Glutamatergic neuron (in vitro differentiated cells): ENCODE measurements at regions not wholly inside any gene's neighbourhood (a gene's known extent, or its start where the extent isn't known, plus 50 kb on each side); places are given as distances from the start of the nearest gene placed in this dataset.

Source experiments
- DNase-seq: peaks from one replicate; pipeline ENCODE4 v3.0.0; 2022
- H3K27ac Mint-ChIP-seq: one replicate; pipeline ENCODE4 v1.8.0; 2020; ENCODE audit warnings: mild to moderate bottlenecking, mixed read lengths, inconsistent platforms; ENCODE audit not compliant: unreplicated experiment
- H3K27me3 Mint-ChIP-seq: one replicate; pipeline ENCODE4 v1.8.0; 2020; ENCODE audit warnings: mild to moderate bottlenecking, moderate library complexity, mixed read lengths, inconsistent platforms; ENCODE audit not compliant: unreplicated experiment
- H3K36me3 Mint-ChIP-seq: one replicate; pipeline ENCODE4 v1.8.0; 2020; ENCODE audit warnings: mild to moderate bottlenecking, mixed read lengths, inconsistent platforms; ENCODE audit not compliant: unreplicated experiment
- H3K4me1 Mint-ChIP-seq: one replicate; pipeline ENCODE4 v1.8.0; 2020; ENCODE audit warnings: mild to moderate bottlenecking, low read depth, mixed read lengths, inconsistent platforms; ENCODE audit not compliant: unreplicated experiment
- H3K4me3 Mint-ChIP-seq: one replicate; pipeline ENCODE4 v1.8.0; 2020; ENCODE audit warnings: mild to moderate bottlenecking, mixed read lengths, inconsistent platforms; ENCODE audit not compliant: unreplicated experiment
- H3K9me3 Mint-ChIP-seq: one replicate; pipeline ENCODE4 v1.8.0; 2020; ENCODE audit warnings: mild to moderate bottlenecking, moderate library complexity, mixed read lengths, inconsistent platforms; ENCODE audit not compliant: unreplicated experiment
- TF ChIP-seq, protein P1 (sequence below): fragments of 200-600 bp; sonication (generic); IDR thresholded peaks from one replicate; pipeline ENCODE4 v1.5.0; 2021; ENCODE audit not compliant: partially characterized antibody, unreplicated experiment

DNA sequence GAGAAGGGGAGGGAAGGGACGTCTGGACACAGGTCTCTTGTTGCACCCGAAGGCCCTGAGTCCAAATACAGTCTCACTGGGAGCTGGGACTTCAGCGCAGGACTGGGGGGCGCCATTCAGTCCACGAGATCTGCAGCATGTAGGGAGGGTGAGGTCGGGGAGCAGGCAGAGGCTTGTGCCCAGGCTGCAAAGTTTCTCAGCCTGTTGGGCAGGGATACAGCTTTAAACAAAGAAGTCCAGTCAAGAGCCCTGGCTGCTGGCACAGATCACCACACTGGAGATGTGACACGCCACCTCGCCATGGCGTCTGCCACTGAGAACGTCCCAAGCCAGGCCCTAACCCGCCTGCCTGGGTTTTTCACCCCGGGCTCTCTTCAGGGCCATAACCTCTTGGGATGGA lies 256.6 kb downstream of the DLL1 start:
- peak; percentile 5 for DNase-seq
- H3K9me3 Mint-ChIP-seq: peaks cover 10% of the 10 kb centered on the region
- no peak overlapping the region for H3K27ac Mint-ChIP-seq
- peaks cover 24% of the 10 kb centered on the region for H3K36me3 Mint-ChIP-seq
- peaks cover 1% of the 10 kb centered on the region for H3K4me1 Mint-ChIP-seq
- no peak overlapping the region for H3K4me3 Mint-ChIP-seq
- H3K27me3 Mint-ChIP-seq: peaks cover 2% of the 10 kb centered on the region
- TF ChIP-seq, protein P1, sequence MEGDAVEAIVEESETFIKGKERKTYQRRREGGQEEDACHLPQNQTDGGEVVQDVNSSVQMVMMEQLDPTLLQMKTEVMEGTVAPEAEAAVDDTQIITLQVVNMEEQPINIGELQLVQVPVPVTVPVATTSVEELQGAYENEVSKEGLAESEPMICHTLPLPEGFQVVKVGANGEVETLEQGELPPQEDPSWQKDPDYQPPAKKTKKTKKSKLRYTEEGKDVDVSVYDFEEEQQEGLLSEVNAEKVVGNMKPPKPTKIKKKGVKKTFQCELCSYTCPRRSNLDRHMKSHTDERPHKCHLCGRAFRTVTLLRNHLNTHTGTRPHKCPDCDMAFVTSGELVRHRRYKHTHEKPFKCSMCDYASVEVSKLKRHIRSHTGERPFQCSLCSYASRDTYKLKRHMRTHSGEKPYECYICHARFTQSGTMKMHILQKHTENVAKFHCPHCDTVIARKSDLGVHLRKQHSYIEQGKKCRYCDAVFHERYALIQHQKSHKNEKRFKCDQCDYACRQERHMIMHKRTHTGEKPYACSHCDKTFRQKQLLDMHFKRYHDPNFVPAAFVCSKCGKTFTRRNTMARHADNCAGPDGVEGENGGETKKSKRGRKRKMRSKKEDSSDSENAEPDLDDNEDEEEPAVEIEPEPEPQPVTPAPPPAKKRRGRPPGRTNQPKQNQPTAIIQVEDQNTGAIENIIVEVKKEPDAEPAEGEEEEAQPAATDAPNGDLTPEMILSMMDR: no peak

DNA sequence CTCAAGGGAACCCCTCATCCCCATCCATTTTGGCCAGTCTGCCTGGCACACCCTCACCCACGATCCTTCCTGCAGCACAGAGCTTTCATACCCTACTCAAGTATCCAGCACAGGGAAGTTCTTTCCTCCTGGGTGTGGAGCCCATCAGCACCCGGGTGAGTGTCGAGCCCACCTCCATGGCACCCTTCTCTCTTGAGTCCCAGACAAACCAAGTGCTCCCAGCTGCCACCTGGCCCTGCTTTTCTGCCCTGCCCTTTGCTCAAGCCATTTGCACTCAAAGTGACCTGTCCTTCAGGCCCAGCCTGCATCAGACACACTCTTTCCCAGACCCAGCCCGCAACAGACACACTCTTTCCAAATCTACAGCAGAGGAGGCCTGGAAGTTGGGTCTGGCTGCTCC lies 257.2 kb downstream of the DLL1 start:
- Mint-ChIP-seq H3K4me1 (peaks cover 1% of the 10 kb centered on the region), H3K36me3 (peaks cover 24% of the 10 kb centered on the region), H3K27ac (no peak overlapping the region), H3K27me3 (peaks cover 2% of the 10 kb centered on the region), H3K9me3 (peaks cover 10% of the 10 kb centered on the region), H3K4me3 (no peak overlapping the region)
- TF ChIP-seq, protein P1: no peak
- DNase-seq: no peak

DNA sequence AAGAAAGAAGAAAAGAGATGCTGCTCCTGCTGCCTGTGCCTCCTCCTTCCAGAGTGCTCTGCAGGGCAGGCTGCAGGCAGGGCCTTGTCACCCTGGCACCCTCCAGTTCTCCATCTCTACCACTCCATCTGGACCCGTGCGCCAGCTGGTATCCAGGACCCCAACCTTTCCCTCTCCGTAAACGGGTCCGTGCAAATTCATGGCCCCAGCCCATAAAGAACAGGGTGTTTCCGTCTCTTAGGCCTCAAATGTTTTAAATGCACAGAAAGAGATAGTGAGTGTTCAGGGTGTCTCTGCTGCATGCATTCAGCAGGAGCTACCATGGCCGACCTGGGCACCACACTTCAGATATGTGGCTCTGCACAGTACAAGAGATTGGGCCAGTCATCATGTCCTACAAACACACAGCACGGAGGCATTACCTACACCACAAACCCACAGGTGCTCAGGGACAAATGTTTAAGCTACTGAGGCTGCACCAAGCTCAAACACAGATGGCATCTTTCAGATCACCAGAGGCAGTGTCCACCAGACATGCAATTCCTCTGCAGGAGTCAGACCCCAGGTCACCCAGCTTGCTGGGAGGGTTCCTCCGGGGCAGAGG lies 258.1 kb downstream of the DLL1 start:
- Mint-ChIP-seq H3K4me1 (peaks cover 1% of the 10 kb centered on the region), H3K4me3 (no peak overlapping the region), H3K27me3 (peaks cover 6% of the 10 kb centered on the region), H3K27ac (no peak overlapping the region), H3K36me3 (peaks cover 31% of the 10 kb centered on the region), H3K9me3 (peaks cover 13% of the 10 kb centered on the region)
- TF ChIP-seq, protein P1: no peak
- no peak for DNase-seq

DNA sequence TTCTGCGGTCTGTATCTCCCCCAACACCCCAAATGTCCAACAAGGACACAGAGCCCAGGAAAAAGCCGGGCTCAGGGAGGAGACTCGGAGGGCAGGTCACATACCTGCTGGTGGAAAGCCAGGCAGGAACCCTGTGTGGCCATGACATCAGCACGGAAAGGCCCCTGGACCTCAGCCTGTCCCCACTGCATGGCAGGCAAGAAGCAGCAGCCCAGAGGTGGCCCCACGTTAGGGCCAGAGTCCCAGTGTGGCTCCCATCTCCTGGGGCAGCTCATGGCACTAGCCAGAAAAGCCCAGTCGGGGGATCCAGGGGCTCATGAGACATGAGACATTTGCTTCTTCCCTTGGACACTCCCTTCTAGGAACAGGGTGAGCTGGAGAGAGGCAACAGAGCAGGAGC lies 258.7 kb downstream of the DLL1 start:
- H3K4me1 Mint-ChIP-seq: peaks cover 1% of the 10 kb centered on the region

DNA sequence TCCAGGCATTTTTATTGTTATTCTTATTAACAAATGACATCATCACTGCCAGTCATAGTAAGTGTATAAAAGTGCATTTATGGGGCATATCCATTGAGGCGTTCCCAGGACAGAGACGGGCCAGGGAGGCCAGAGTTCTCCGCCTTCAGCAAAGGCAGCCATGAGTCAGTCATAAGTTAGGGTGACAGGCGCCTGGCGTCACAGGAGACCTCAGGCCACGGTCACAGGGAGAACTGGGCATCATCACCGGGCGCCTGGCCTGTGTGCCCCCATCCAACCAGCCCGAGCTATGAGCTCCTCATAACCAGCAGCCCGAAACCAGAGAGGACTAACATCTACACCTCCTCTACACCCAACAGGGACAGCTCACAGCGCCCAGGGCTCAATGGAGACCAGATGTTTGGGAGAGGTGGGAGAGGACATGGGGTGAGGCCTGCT lies 259.2 kb downstream of the DLL1 start:
- H3K4me1 Mint-ChIP-seq: peaks cover 1% of the 10 kb centered on the region
- H3K27ac Mint-ChIP-seq: no peak overlapping the region
- H3K9me3 Mint-ChIP-seq: peaks cover 13% of the 10 kb centered on the region
- peaks cover 8% of the 10 kb centered on the region for H3K27me3 Mint-ChIP-seq
- peak; percentile 4 for DNase-seq
- TF ChIP-seq, protein P1: no peak
- peaks cover 35% of the 10 kb centered on the region for H3K36me3 Mint-ChIP-seq
- no peak overlapping the region for H3K4me3 Mint-ChIP-seq

More for the DNA sequence above, 258.7 kb downstream of the DLL1 start:
- peak; percentile 2 for DNase-seq
- Mint-ChIP-seq H3K4me3 (no peak overlapping the region), H3K27ac (no peak overlapping the region), H3K36me3 (peaks cover 37% of the 10 kb centered on the region), H3K27me3 (peaks cover 8% of the 10 kb centered on the region), H3K9me3 (peaks cover 13% of the 10 kb centered on the region)
- TF ChIP-seq, protein P1: no peak
